ENCODE measurements at regions not wholly inside any gene's neighbourhood (a gene's known extent, or its start where the extent isn't known, plus 50 kb on each side); places are given as distances from the start of the nearest gene placed in this dataset.

DNA sequence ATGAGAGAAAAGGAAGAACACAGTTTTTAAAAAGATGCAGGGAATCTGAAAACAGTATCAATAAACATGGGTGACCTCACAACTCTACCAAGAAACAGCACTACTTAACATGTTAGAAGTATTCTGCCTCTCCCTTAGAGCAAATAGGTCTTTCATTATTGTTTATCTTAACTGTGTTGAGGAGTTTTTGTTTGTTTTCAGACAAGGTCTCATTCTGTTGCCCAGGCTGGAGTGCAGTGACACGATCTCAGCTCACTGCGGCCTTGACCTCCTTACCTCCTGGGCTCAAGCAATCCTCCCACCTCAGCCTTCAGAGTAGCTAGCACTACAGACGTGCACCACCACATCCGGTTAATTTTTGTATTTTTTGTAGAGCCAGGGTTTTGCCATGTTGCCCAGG, 165.3 kb upstream of the PRDX4 start:
- H3K9me3 ChIP-seq (replicated peaks in 1 of 2; ENCODE audit: control insufficient read depth in 1 of 2, insufficient read depth in 1 of 2, low read length in 2 of 2) = no peaks in the 10 kb centered on the region
- DNase-seq = no peak
- no peaks in the 10 kb centered on the region for H3K36me3 Mint-ChIP-seq
- no peaks in the 10 kb centered on the region for H3K4me1 ChIP-seq (ENCODE audit: control insufficient read depth in 1 of 2, insufficient read depth in 2 of 2, low read length in 2 of 2)
- peaks cover 0 to 3% (median 0%) of the 10 kb centered on the region in 7 donors for H3K9me3 Mint-ChIP-seq
- H3K27me3 Mint-ChIP-seq (ENCODE audit: low read depth in 3 of 3) = peaks cover 0 to 6% (median 0%) of the 10 kb centered on the region in 3 donors
- TF ChIP-seq, protein P1, sequence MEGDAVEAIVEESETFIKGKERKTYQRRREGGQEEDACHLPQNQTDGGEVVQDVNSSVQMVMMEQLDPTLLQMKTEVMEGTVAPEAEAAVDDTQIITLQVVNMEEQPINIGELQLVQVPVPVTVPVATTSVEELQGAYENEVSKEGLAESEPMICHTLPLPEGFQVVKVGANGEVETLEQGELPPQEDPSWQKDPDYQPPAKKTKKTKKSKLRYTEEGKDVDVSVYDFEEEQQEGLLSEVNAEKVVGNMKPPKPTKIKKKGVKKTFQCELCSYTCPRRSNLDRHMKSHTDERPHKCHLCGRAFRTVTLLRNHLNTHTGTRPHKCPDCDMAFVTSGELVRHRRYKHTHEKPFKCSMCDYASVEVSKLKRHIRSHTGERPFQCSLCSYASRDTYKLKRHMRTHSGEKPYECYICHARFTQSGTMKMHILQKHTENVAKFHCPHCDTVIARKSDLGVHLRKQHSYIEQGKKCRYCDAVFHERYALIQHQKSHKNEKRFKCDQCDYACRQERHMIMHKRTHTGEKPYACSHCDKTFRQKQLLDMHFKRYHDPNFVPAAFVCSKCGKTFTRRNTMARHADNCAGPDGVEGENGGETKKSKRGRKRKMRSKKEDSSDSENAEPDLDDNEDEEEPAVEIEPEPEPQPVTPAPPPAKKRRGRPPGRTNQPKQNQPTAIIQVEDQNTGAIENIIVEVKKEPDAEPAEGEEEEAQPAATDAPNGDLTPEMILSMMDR (IDR thresholded peaks at IDR 0.05) = no peak
- no peaks in the 10 kb centered on the region for H3K4me1 Mint-ChIP-seq
- no peaks in the 10 kb centered on the region for H4K20me1 ChIP-seq (ENCODE audit: insufficient read depth, low read length)
- no peak overlapping the region for H3K4me3 Mint-ChIP-seq
- H3K27ac ChIP-seq (ENCODE audit: low read depth in 1 of 2, low read length in 2 of 2) = no peak overlapping the region
- H3K27me3 ChIP-seq (ENCODE audit: control insufficient read depth in 2 of 2, insufficient read depth in 2 of 2, low read length in 2 of 2) = no peaks in the 10 kb centered on the region
- no peak overlapping the region for H3K27ac Mint-ChIP-seq
- H3K79me2 ChIP-seq (ENCODE audit: insufficient read depth, low read length) = no peaks in the 10 kb centered on the region
- no peak overlapping the region for H3K4me3 ChIP-seq (replicated peaks in 1 of 3; ENCODE audit: low read depth in 2 of 3, low read length in 3 of 3)
- H3K9ac ChIP-seq (ENCODE audit: insufficient read depth, low read length, poor library complexity, severe bottlenecking) = no peak overlapping the region
- no peak overlapping the region for H2AFZ ChIP-seq (ENCODE audit: insufficient read depth, low read depth, low read length, poor library complexity, severe bottlenecking)
- no CpG with 5 or more reads among the region's 4 CpGs for WGBS (ENCODE audit: insufficient coverage)
- intact Hi-C loops (cut with micrococcal nuclease) = no loop called here
- H3K4me2 ChIP-seq (replicated peaks; ENCODE audit: extremely low read depth, low read length, poor library complexity, severe bottlenecking) = no peak overlapping the region
- H3K36me3 ChIP-seq (replicated peaks in 1 of 2; ENCODE audit: control insufficient read depth in 1 of 2, insufficient read depth in 2 of 2, low read length in 2 of 2) = no peaks in the 10 kb centered on the region

DNA sequence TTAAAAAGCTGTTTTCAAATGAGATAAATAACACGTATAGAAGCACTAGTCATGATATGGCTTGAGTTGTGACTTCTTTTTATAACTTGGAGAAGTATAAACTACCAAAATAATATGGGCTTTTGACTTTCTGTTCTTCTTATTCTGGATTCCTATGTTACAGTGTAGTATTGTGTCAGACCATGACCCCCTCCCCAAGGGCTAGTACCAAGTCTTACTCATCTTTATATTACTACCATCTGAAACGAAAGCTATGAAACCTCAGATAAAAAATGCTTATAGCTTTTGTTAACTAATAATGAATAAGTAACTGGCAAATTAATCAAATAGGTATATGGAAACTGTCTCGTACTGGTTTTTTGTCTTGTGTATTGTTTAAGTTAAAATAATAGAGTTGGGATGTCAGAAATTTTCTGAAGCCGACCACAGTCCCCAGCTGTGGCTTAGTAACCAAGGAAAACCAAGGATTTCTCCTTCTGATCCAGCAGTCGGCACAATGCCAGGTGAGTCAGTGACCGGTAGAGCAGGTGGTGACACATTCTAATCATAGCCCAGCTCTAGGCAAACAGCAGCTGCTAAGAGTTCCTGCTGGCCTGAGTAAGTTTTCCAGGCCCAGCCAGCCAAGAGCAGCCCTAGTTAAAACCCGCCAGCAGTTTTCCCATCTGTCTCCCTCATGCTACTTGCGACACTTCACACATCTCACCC, 163.3 kb upstream of the PRDX4 start:
- Histone ChIP-seq H3K36me3 (replicated peaks in 1 of 2; ENCODE audit: control insufficient read depth in 1 of 2, insufficient read depth in 2 of 2, low read length in 2 of 2) (no peaks in the 10 kb centered on the region), H3K79me2 (ENCODE audit: insufficient read depth, low read length) (no peaks in the 10 kb centered on the region), H3K4me2 (replicated peaks; ENCODE audit: extremely low read depth, low read length, poor library complexity, severe bottlenecking) (no peak overlapping the region), H3K9me3 (replicated peaks in 1 of 2; ENCODE audit: control insufficient read depth in 1 of 2, insufficient read depth in 1 of 2, low read length in 2 of 2) (no peaks in the 10 kb centered on the region), H3K27ac (ENCODE audit: low read depth in 1 of 2, low read length in 2 of 2) (no peak overlapping the region), H2AFZ (ENCODE audit: insufficient read depth, low read depth, low read length, poor library complexity, severe bottlenecking) (no peak overlapping the region), H3K27me3 (ENCODE audit: control insufficient read depth in 2 of 2, insufficient read depth in 2 of 2, low read length in 2 of 2) (no peaks in the 10 kb centered on the region), H3K4me3 (replicated peaks in 1 of 3; ENCODE audit: low read depth in 2 of 3, low read length in 3 of 3) (no peak overlapping the region), H3K4me1 (ENCODE audit: control insufficient read depth in 1 of 2, insufficient read depth in 2 of 2, low read length in 2 of 2) (no peaks in the 10 kb centered on the region), H3K9ac (ENCODE audit: insufficient read depth, low read length, poor library complexity, severe bottlenecking) (no peak overlapping the region), H4K20me1 (ENCODE audit: insufficient read depth, low read length) (no peaks in the 10 kb centered on the region)
- TF ChIP-seq, protein P1 (IDR thresholded peaks at IDR 0.05) = no peak
- Mint-ChIP-seq H3K4me3 (no peak overlapping the region), H3K27me3 (ENCODE audit: low read depth in 3 of 3) (peaks cover 0 to 6% (median 0%) of the 10 kb centered on the region in 3 donors), H3K27ac (no peak overlapping the region), H3K9me3 (peaks cover 0 to 3% (median 2%) of the 10 kb centered on the region in 7 donors), H3K36me3 (no peaks in the 10 kb centered on the region), H3K4me1 (no peaks in the 10 kb centered on the region)
- WGBS (ENCODE audit: insufficient coverage) = 100% methylated on average over 4 of the region's 8 CpGs
- intact Hi-C loops (cut with micrococcal nuclease) = no loop called here
- no peak for DNase-seq
